ENCODE measurements at regions not wholly inside any gene's neighbourhood (a gene's known extent, or its start where the extent isn't known, plus 50 kb on each side); places are given as distances from the start of the nearest gene placed in this dataset.

GRCh38 chr18:52190631-52191030 is 149.4 kb upstream of the DCC start:
- Histone ChIP-seq H3K27ac (ENCODE audit: insufficient read depth, low read length) (no peak overlapping the region), H4K20me1 (ENCODE audit: control insufficient read depth, extremely low read depth, insufficient read depth, low read length) (no peaks in the 10 kb centered on the region), H3K79me2 (ENCODE audit: control insufficient read depth, insufficient read depth, low read length) (no peaks in the 10 kb centered on the region), H3K4me2 (ENCODE audit: extremely low read depth, insufficient read depth, low read length) (no peak overlapping the region), H3K9me3 (ENCODE audit: control insufficient read depth, insufficient read depth, low read depth, low read length) (no peaks in the 10 kb centered on the region), H3K9ac (ENCODE audit: insufficient read depth, low read length) (no peak overlapping the region), H3K36me3 (ENCODE audit: control insufficient read depth, insufficient read depth, low read length) (no peaks in the 10 kb centered on the region), H2AFZ (ENCODE audit: low read length) (no peak overlapping the region), H3K4me1 (ENCODE audit: control insufficient read depth, extremely low read depth, insufficient read depth, low read length) (no peaks in the 10 kb centered on the region), H3K4me3 (replicated peaks in 1 of 4; ENCODE audit: control extremely low read depth in 1 of 4, insufficient read depth in 1 of 4, low read depth in 3 of 4, low read length in 4 of 4) (no peak overlapping the region), H3K27me3 (ENCODE audit: control insufficient read depth, insufficient read depth, low read length) (no peaks in the 10 kb centered on the region)
- no peak for TF ChIP-seq CTCF (conservative IDR thresholded peaks at IDR 0.05 in 1 of 2, IDR thresholded peaks at IDR 0.05 in 1 of 2; ENCODE audit: low read depth in 1 of 2, low read length in 2 of 2)
- TF ChIP-seq EZH2 (IDR thresholded peaks at IDR 0.05; ENCODE audit: low read length, missing control alignments) = no peak
- no peak for DNase-seq (ENCODE audit: low read depth in 2 of 2)

- Histone ChIP-seq H3K79me2 (ENCODE audit: control insufficient read depth, insufficient read depth, low read length) (no peaks in the 10 kb centered on the region), H3K9ac (ENCODE audit: insufficient read depth, low read length) (no peak overlapping the region), H4K20me1 (ENCODE audit: control insufficient read depth, extremely low read depth, insufficient read depth, low read length) (no peaks in the 10 kb centered on the region), H3K27me3 (ENCODE audit: control insufficient read depth, insufficient read depth, low read length) (no peaks in the 10 kb centered on the region), H3K27ac (ENCODE audit: insufficient read depth, low read length) (no peak overlapping the region), H3K36me3 (ENCODE audit: control insufficient read depth, insufficient read depth, low read length) (no peaks in the 10 kb centered on the region), H3K9me3 (ENCODE audit: control insufficient read depth, insufficient read depth, low read depth, low read length) (no peaks in the 10 kb centered on the region), H2AFZ (ENCODE audit: low read length) (no peak overlapping the region), H3K4me2 (ENCODE audit: extremely low read depth, insufficient read depth, low read length) (no peak overlapping the region), H3K4me1 (ENCODE audit: control insufficient read depth, extremely low read depth, insufficient read depth, low read length) (no peaks in the 10 kb centered on the region), H3K4me3 (replicated peaks in 1 of 4; ENCODE audit: control extremely low read depth in 1 of 4, insufficient read depth in 1 of 4, low read depth in 3 of 4, low read length in 4 of 4) (no peak overlapping the region)
- DNase-seq (ENCODE audit: low read depth in 2 of 2) = no peak
- TF ChIP-seq EZH2 (IDR thresholded peaks at IDR 0.05; ENCODE audit: low read length, missing control alignments) (no peak), CTCF (conservative IDR thresholded peaks at IDR 0.05 in 1 of 2, IDR thresholded peaks at IDR 0.05 in 1 of 2; ENCODE audit: low read depth in 1 of 2, low read length in 2 of 2) (no peak)
These were observed 139.6 kb upstream of the DCC start for GRCh38 chr18:52200406-52200805.

- H3K36me3 ChIP-seq (ENCODE audit: control insufficient read depth, insufficient read depth, low read length) = no peaks in the 10 kb centered on the region
- H3K9ac ChIP-seq (ENCODE audit: insufficient read depth, low read length) = no peak overlapping the region
- H3K4me1 ChIP-seq (ENCODE audit: control insufficient read depth, extremely low read depth, insufficient read depth, low read length) = no peaks in the 10 kb centered on the region
- no peaks in the 10 kb centered on the region for H3K27me3 ChIP-seq (ENCODE audit: control insufficient read depth, insufficient read depth, low read length)
- no peaks in the 10 kb centered on the region for H4K20me1 ChIP-seq (ENCODE audit: control insufficient read depth, extremely low read depth, insufficient read depth, low read length)
- H3K79me2 ChIP-seq (ENCODE audit: control insufficient read depth, insufficient read depth, low read length) = no peaks in the 10 kb centered on the region
- H3K4me2 ChIP-seq (ENCODE audit: extremely low read depth, insufficient read depth, low read length) = no peak overlapping the region
- no peak overlapping the region for H2AFZ ChIP-seq (ENCODE audit: low read length)
- no peak overlapping the region for H3K4me3 ChIP-seq (replicated peaks in 1 of 4; ENCODE audit: control extremely low read depth in 1 of 4, insufficient read depth in 1 of 4, low read depth in 3 of 4, low read length in 4 of 4)
- H3K9me3 ChIP-seq (ENCODE audit: control insufficient read depth, insufficient read depth, low read depth, low read length) = no peaks in the 10 kb centered on the region
- H3K27ac ChIP-seq (ENCODE audit: insufficient read depth, low read length) = no peak overlapping the region
- no peak for DNase-seq (ENCODE audit: low read depth in 2 of 2)
- TF ChIP-seq CTCF (conservative IDR thresholded peaks at IDR 0.05 in 1 of 2, IDR thresholded peaks at IDR 0.05 in 1 of 2; ENCODE audit: low read depth in 1 of 2, low read length in 2 of 2) = no peak
- no peak for TF ChIP-seq EZH2 (IDR thresholded peaks at IDR 0.05; ENCODE audit: low read length, missing control alignments)
These were observed 138.9 kb upstream of the DCC start for GRCh38 chr18:52200921-52201663.

Data from fibroblast of lung (primary cell).